SK-N-SH treated with all-trans-retinoic acid at 6 μM for 48 hours (cell line): ENCODE measurements at regions not wholly inside any gene's neighbourhood (a gene's known extent, or its start where the extent isn't known, plus 50 kb on each side); places are given as distances from the start of the nearest gene placed in this dataset.

ENCODE experiments used
- ATAC-seq: fragments of 200-7000 bp; cut with Tn5 transposase; 3 replicates; pipeline ENCODE4 v1.9.1; 2020; ENCODE audit warnings: mild to moderate bottlenecking, moderate library complexity
- ARNTL ChIP-seq: fragments of 450-650 bp; formaldehyde crosslinking; IDR thresholded peaks from 2 replicates; pipeline ENCODE4 v1.5.0; 2020; ENCODE audit warnings: low read depth, mild to moderate bottlenecking, moderate library complexity, borderline replicate concordance
- BACH2 ChIP-seq: fragments of 250-450 bp; sonication (Bioruptor Pico); IDR thresholded peaks from 2 replicates; pipeline ENCODE4 v1.9.0; 2021; ENCODE audit warnings: mild to moderate bottlenecking, borderline replicate concordance
- CREB5 ChIP-seq: fragments of 250-450 bp; sonication (Bioruptor Pico); IDR thresholded peaks from 2 replicates; pipeline ENCODE4 v1.5.1; 2020; ENCODE audit warnings: low read depth, mild to moderate bottlenecking, moderate library complexity
- CSDC2 ChIP-seq: fragments of 250-450 bp; sonication (Bioruptor Pico); IDR thresholded peaks from 2 replicates; pipeline ENCODE4 v1.5.0; 2020; ENCODE audit warnings: mild to moderate bottlenecking, moderate library complexity
- CSRNP3 ChIP-seq: fragments of 250-450 bp; sonication (Bioruptor Pico); IDR thresholded peaks from 2 replicates; pipeline ENCODE4 v1.5.1; 2021; ENCODE audit warnings: mild to moderate bottlenecking, moderate library complexity
- ESRRG ChIP-seq: fragments of 250-450 bp; sonication (Bioruptor Pico); IDR thresholded peaks from 2 replicates; pipeline ENCODE4 v1.6.1; 2021; ENCODE audit warnings: mild to moderate bottlenecking
- GLIS3 ChIP-seq: fragments of 250-450 bp; sonication (Bioruptor Pico); IDR thresholded peaks from 2 replicates; pipeline ENCODE4 v1.5.0; 2020; ENCODE audit warnings: mild to moderate bottlenecking, moderate library complexity
- ISL1 ChIP-seq: fragments of 250-450 bp; sonication (Bioruptor Pico); IDR thresholded peaks from 2 replicates; pipeline ENCODE4 v2.1.2; 2022; ENCODE audit warnings: mild to moderate bottlenecking, moderate library complexity
- OSR1 ChIP-seq: fragments of 250-450 bp; sonication (Bioruptor Pico); IDR thresholded peaks from 2 replicates; pipeline ENCODE4 v1.8.0; 2022; ENCODE audit warnings: moderate library complexity, mild to moderate bottlenecking, inconsistent platforms
- POU6F1 ChIP-seq: fragments of 250-450 bp; sonication (Bioruptor Pico); IDR thresholded peaks from 2 replicates; pipeline ENCODE4 v1.8.0; 2021; ENCODE audit warnings: low read depth, mild to moderate bottlenecking, moderate library complexity, borderline replicate concordance
- PPARA ChIP-seq: fragments of 250-450 bp; sonication (Bioruptor Pico); IDR thresholded peaks from 2 replicates; pipeline ENCODE4 v1.5.0; 2020; ENCODE audit warnings: mild to moderate bottlenecking, borderline replicate concordance
- SNAI2 ChIP-seq: fragments of 250-450 bp; sonication (Bioruptor Pico); IDR thresholded peaks from 2 replicates; pipeline ENCODE4 v1.5.0; 2020; ENCODE audit warnings: mild to moderate bottlenecking, moderate library complexity
- TCF4 ChIP-seq: fragments of 250-450 bp; sonication (Bioruptor Pico); IDR thresholded peaks from 2 replicates; pipeline ENCODE4 v1.8.0; 2021; ENCODE audit warnings: mild to moderate bottlenecking, moderate library complexity, borderline replicate concordance
- TOX ChIP-seq: fragments of 250-450 bp; sonication (Bioruptor Pico); IDR thresholded peaks from 2 replicates; pipeline ENCODE4 v1.8.0; 2021; ENCODE audit warnings: mild to moderate bottlenecking, moderate library complexity, borderline replicate concordance
- TSHZ2 ChIP-seq: fragments of 250-450 bp; sonication (Bioruptor Pico); IDR thresholded peaks from 2 replicates; pipeline ENCODE4 v1.5.0; 2020; ENCODE audit warnings: mild to moderate bottlenecking, moderate library complexity
- ZC3H10 ChIP-seq: fragments of 250-450 bp; sonication (Bioruptor Pico); IDR thresholded peaks from 2 replicates; pipeline ENCODE4 v1.5.1; 2021; ENCODE audit warnings: mild to moderate bottlenecking, moderate library complexity
- ZFP3 ChIP-seq: fragments of 250-450 bp; sonication (Bioruptor Pico); IDR thresholded peaks from 2 replicates; pipeline ENCODE4 v1.5.0; 2020; ENCODE audit warnings: mild to moderate bottlenecking, moderate library complexity
- ZFP30 ChIP-seq: fragments of 450-650 bp; formaldehyde crosslinking; IDR thresholded peaks from 2 replicates; pipeline ENCODE4 v1.5.0; 2022; ENCODE audit warnings: mild to moderate bottlenecking, moderate library complexity
- ZNF565 ChIP-seq: fragments of 450-650 bp; formaldehyde crosslinking; conservative IDR thresholded peaks from 2 replicates; pipeline ENCODE4 v1.5.0; 2020; ENCODE audit warnings: low read depth, mild to moderate bottlenecking, moderate library complexity
- ZNF70 ChIP-seq: fragments of 450-650 bp; formaldehyde crosslinking; IDR thresholded peaks from 2 replicates; pipeline ENCODE4 v1.5.0; 2020; ENCODE audit warnings: mild to moderate bottlenecking, moderate library complexity
- ZNF8 ChIP-seq: fragments of 450-650 bp; formaldehyde crosslinking; IDR thresholded peaks from 2 replicates; pipeline ENCODE4 v1.5.0; 2020; ENCODE audit warnings: mild to moderate bottlenecking, moderate library complexity

- no peak for TF ChIP-seq TCF4 (CRISPR knock-in tag)
- TF ChIP-seq ZNF8 (CRISPR knock-in tag), result no peak
- TF ChIP-seq ESRRG, result no peak
- TF ChIP-seq ZC3H10 (CRISPR knock-in tag), result no peak
- ATAC-seq, result no peak
Measured at GRCh38 chr3:31055757-31056156, 161.3 kb upstream of the GADL1 start.

- ATAC-seq, result no peak
- TF ChIP-seq ISL1, result no peak
- no peak for TF ChIP-seq ZFP3 (CRISPR knock-in tag)
- no peak for TF ChIP-seq TOX (CRISPR knock-in tag)
- TF ChIP-seq POU6F1, result no peak
- TF ChIP-seq OSR1 (CRISPR knock-in tag), result no peak
- no peak for TF ChIP-seq TCF4 (CRISPR knock-in tag)
- TF ChIP-seq TSHZ2 (CRISPR knock-in tag), result no peak
- no peak for TF ChIP-seq GLIS3 (CRISPR knock-in tag)
- TF ChIP-seq CSRNP3 (CRISPR knock-in tag), result no peak
- TF ChIP-seq, all 23 proteins: peak for 0
Measured at GRCh38 chr3:31057891-31058290, 163.4 kb upstream of the GADL1 start.

GRCh38 chr3:31064021-31064420, 169.6 kb upstream of the GADL1 start:
- no peak for ATAC-seq
- no peak for TF ChIP-seq ZFP30 (CRISPR knock-in tag)
- TF ChIP-seq ZNF565 (CRISPR knock-in tag), result no peak
- no peak for TF ChIP-seq SNAI2 (CRISPR knock-in tag)
- no peak for TF ChIP-seq TSHZ2 (CRISPR knock-in tag)
- no peak for TF ChIP-seq CSDC2 (CRISPR knock-in tag)
- TF ChIP-seq POU6F1, result no peak
- no peak for TF ChIP-seq PPARA
- TF ChIP-seq ZNF8 (CRISPR knock-in tag), result no peak
- TF ChIP-seq ZC3H10 (CRISPR knock-in tag), result no peak
- no peak for TF ChIP-seq BACH2 (CRISPR knock-in tag)
- TF ChIP-seq TCF4 (CRISPR knock-in tag), result no peak
- TF ChIP-seq ARNTL, result no peak
- no peak for TF ChIP-seq OSR1 (CRISPR knock-in tag)
- TF ChIP-seq CREB5 (CRISPR knock-in tag), result no peak
- no peak for TF ChIP-seq CSRNP3 (CRISPR knock-in tag)
- TF ChIP-seq ZNF70 (CRISPR knock-in tag), result no peak
